OCI-LY3 (cell line): ENCODE measurements at regions not wholly inside any gene's neighbourhood (a gene's known extent, or its start where the extent isn't known, plus 50 kb on each side); places are given as distances from the start of the nearest gene placed in this dataset.

ENCODE experiments used
- EZH2phosphoT487 ChIP-seq: fragments of 200-600 bp; shearing (Covaris generic); IDR thresholded peaks from 2 replicates; pipeline ENCODE4 v1.6.1; 2018; ENCODE audit warnings: antibody characterized with exemption, mixed run types, low read depth
- TF ChIP-seq, protein P1 (sequence below): fragments of 200-600, 300-600 bp; sonication (generic); IDR thresholded peaks from 2 replicates; pipeline ENCODE4 v1.5.1; 2014; ENCODE audit warnings: antibody characterized with exemption, low read length, low read depth

DNA sequence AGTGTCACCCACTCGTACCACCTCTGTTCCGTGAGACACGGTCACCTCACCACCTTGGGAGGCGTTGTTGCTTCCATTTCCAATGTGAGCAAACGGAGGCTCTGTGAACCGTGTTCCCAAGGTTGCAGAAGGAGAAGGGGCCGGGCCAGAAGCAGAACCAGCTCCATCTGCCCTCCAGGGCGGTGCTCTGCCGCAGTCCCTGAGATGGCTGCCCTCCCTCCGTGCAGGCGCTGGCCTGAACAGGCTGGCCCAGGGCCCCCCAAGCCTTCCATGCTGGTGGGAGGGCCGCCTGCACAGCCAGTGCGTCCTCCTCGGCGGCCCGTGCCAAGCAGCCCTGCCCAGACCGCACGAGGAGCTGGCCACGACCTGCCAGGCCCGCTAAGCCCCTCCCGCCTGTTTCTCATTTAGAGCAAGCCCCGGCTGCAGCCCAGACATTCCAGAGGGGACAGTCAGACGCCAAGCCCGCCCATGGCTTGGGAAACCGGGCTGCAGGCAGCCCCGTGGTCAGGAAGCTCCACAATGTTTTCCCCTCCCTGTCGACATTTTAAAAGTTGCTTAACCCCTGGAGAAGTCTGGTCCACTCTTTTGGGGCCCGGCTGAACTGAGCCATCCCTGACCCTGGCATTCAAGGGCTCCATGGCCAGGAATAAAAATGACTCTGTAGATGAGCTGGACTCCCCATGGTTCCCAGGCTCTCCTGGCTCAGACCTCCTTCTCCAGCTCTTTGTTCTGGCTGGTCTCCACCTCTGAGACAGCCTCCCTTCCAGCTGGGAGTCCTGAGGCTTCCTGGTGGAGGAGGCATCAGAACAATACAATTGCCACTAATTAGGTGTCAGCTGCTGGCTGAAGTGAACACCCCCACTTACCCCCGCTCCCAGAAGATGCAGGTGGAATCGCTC lies 236.0 kb downstream of the BCL11B start:
- TF ChIP-seq, protein P1, sequence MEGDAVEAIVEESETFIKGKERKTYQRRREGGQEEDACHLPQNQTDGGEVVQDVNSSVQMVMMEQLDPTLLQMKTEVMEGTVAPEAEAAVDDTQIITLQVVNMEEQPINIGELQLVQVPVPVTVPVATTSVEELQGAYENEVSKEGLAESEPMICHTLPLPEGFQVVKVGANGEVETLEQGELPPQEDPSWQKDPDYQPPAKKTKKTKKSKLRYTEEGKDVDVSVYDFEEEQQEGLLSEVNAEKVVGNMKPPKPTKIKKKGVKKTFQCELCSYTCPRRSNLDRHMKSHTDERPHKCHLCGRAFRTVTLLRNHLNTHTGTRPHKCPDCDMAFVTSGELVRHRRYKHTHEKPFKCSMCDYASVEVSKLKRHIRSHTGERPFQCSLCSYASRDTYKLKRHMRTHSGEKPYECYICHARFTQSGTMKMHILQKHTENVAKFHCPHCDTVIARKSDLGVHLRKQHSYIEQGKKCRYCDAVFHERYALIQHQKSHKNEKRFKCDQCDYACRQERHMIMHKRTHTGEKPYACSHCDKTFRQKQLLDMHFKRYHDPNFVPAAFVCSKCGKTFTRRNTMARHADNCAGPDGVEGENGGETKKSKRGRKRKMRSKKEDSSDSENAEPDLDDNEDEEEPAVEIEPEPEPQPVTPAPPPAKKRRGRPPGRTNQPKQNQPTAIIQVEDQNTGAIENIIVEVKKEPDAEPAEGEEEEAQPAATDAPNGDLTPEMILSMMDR = no peak
- TF ChIP-seq EZH2phosphoT487 = no peak
